Prostate gland (tissue), 2 donors: ENCODE measurements at regions not wholly inside any gene's neighbourhood (a gene's known extent, or its start where the extent isn't known, plus 50 kb on each side); places are given as distances from the start of the nearest gene placed in this dataset.

Source experiments
- DNase-seq: peaks from one replicate; pipeline ENCODE4 v3.0.0-alpha.2; 2019; ENCODE audit warnings: low spot score
- H3K27ac ChIP-seq, 2 donors: fragments of 200-600 bp; sonication (generic); 2 replicates each; pipeline ENCODE4 v1.5.1; 2017 to 2019
- H3K27me3 ChIP-seq: fragments of 200-600 bp; sonication (generic); replicated peaks from 2 replicates; pipeline ENCODE4 v1.5.1; 2019; ENCODE audit not compliant: insufficient read depth
- H3K36me3 ChIP-seq, 2 donors: fragments of 200-600 bp; sonication (generic); 1 replicate in 1 of 2; 2 replicates in 1 of 2; pipeline versions ENCODE4 v1.5.1 to v1.8.1; 2017 to 2019
- H3K4me1 ChIP-seq: fragments of 200-600 bp; sonication (generic); replicated peaks from 2 replicates; pipeline ENCODE4 v1.5.1; 2019
- H3K4me3 ChIP-seq, 2 donors: fragments of 200-600 bp; sonication (generic); 2 replicates each; pipeline ENCODE4 v1.5.1; 2017 to 2019
- H3K9me3 ChIP-seq: fragments of 200-600 bp; sonication (generic); 2 replicates; pipeline ENCODE4 v1.5.1; 2017
- POLR2A ChIP-seq: fragments of 450-650 bp; IDR thresholded peaks from one replicate; pipeline ENCODE4 v1.6.1; 2016; ENCODE audit warnings: antibody characterized with exemption, mild to moderate bottlenecking
- POLR2AphosphoS5 ChIP-seq: sonication (generic); formaldehyde crosslinking; IDR thresholded peaks from one replicate; pipeline ENCODE4 v1.6.1; 2017; ENCODE audit warnings: antibody characterized with exemption
- WGBS: methylation state at CpG from one replicate; pipeline ENCODE4 v1.1.5; 2018; 5-methylcytosine and 5-hydroxymethylcytosine counted together
- intact Hi-C: fragments of 100-400 bp; cut with DNase I; formaldehyde crosslinking; loops from one replicate; pipeline ENCODE4 v1.14.2; 2022
- TF ChIP-seq, protein P1 (sequence below), 4 experiments: fragments of 200-600 bp in 2 of 4; fragments of 450-650 bp in 2 of 4; sonication (generic) in 2 of 4; IDR thresholded peaks; 1 replicate in 3 of 4; 2 replicates in 1 of 4; pipeline ENCODE4 v1.5.1; 2016 to 2019; ENCODE audit warnings: antibody characterized with exemption in 4 of 4, mild to moderate bottlenecking in 2 of 4, moderate library complexity in 2 of 4

DNA sequence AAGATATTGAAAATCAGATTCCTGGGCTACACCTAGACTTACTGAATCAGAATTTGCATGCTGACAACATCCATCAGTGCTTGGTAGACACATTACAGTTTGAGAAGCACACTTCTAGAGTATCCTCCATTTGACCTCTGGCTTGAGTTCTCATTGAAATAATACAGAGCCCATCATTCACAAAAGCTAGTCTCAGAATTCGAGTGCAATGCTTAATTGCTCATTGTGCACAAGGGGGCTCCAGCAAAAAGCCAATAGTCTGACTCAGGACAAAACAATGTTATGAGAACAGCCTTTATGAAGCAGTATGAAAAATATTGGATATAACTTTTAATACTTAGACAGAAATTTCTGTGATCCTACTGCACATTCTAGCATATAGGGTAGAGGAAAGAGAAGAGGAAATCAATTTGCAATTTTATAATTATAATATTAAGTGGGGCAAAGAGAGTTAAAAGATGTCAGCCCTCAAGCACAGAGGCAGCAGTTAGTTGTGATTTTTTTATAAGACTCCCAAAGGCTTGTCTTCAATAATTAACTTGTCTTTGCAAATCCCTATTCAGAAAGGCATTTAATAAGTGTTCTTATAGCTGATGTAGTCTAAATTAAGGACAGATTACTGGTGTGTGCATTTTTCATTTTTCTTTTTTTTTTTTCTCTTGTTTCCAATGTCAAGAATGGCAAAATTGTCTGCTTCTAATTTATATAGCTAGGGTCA lies 105.8 kb upstream of the ANK3 start:
- no peaks in the 10 kb centered on the region for H3K9me3 ChIP-seq
- intact Hi-C loops: no loop called here
- H3K27me3 ChIP-seq: no peaks in the 10 kb centered on the region
- DNase-seq: no peak
- no peak overlapping the region for H3K27ac ChIP-seq
- no peak overlapping the region for H3K4me3 ChIP-seq
- H3K4me1 ChIP-seq: no peaks in the 10 kb centered on the region
- TF ChIP-seq, protein P1, sequence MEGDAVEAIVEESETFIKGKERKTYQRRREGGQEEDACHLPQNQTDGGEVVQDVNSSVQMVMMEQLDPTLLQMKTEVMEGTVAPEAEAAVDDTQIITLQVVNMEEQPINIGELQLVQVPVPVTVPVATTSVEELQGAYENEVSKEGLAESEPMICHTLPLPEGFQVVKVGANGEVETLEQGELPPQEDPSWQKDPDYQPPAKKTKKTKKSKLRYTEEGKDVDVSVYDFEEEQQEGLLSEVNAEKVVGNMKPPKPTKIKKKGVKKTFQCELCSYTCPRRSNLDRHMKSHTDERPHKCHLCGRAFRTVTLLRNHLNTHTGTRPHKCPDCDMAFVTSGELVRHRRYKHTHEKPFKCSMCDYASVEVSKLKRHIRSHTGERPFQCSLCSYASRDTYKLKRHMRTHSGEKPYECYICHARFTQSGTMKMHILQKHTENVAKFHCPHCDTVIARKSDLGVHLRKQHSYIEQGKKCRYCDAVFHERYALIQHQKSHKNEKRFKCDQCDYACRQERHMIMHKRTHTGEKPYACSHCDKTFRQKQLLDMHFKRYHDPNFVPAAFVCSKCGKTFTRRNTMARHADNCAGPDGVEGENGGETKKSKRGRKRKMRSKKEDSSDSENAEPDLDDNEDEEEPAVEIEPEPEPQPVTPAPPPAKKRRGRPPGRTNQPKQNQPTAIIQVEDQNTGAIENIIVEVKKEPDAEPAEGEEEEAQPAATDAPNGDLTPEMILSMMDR (IDR thresholded peaks at IDR 0.05): no peak
- TF ChIP-seq POLR2A: no peak
- no peak for TF ChIP-seq POLR2AphosphoS5
- H3K36me3 ChIP-seq: no peaks in the 10 kb centered on the region
- 68% methylated on average over 1 of the region's 1 CpG for WGBS

GRCh38 chr10:60494774-60495173 lies 105.1 kb upstream of the ANK3 start:
- no peak for DNase-seq
- H3K27me3 ChIP-seq: no peaks in the 10 kb centered on the region
- H3K4me3 ChIP-seq: no peak overlapping the region
- intact Hi-C loops: no loop called here
- WGBS: 94% methylated on average over 2 of the region's 2 CpGs
- no peaks in the 10 kb centered on the region for H3K4me1 ChIP-seq
- H3K9me3 ChIP-seq: no peaks in the 10 kb centered on the region
- TF ChIP-seq POLR2A (no peak), POLR2AphosphoS5 (no peak)
- TF ChIP-seq, protein P1 (IDR thresholded peaks at IDR 0.05): no peak
- H3K27ac ChIP-seq: no peak overlapping the region
- H3K36me3 ChIP-seq: no peaks in the 10 kb centered on the region

GRCh38 chr10:60491162-60491561 lies 101.5 kb upstream of the ANK3 start:
- intact Hi-C loops: no loop called here
- no peaks in the 10 kb centered on the region for H3K27me3 ChIP-seq
- TF ChIP-seq, protein P1 (IDR thresholded peaks at IDR 0.05): no peak
- TF ChIP-seq POLR2A (no peak), POLR2AphosphoS5 (no peak)
- no peak overlapping the region for H3K27ac ChIP-seq
- no peak overlapping the region for H3K4me3 ChIP-seq
- H3K4me1 ChIP-seq: no peaks in the 10 kb centered on the region
- 63% methylated on average over 2 of the region's 2 CpGs for WGBS
- no peaks in the 10 kb centered on the region for H3K9me3 ChIP-seq
- no peak for DNase-seq
- no peaks in the 10 kb centered on the region for H3K36me3 ChIP-seq

DNA sequence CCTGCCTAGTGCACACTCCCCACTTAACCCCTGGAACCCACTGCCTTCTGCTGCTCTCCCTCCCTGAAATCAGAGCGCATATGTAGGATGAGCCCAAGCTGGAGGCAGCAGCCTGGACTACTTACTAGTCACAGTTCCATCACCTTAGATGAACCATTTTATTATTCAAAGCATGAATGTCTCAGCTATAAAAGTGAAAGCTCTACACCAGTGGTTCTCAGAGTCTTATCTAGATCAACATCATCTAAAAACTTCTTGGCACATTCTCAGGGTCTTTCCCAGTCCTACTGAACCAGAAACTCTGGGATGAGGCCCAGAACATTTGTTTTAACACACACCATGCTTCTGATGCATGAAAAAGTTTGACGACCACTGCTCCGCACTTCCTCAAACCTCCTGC lies 100.3 kb upstream of the ANK3 start:
- no peaks in the 10 kb centered on the region for H3K36me3 ChIP-seq
- no peak overlapping the region for H3K27ac ChIP-seq
- TF ChIP-seq POLR2AphosphoS5: peak; percentile 32
- TF ChIP-seq, protein P1 (IDR thresholded peaks at IDR 0.05): no peak
- no peaks in the 10 kb centered on the region for H3K9me3 ChIP-seq
- 16% methylated on average over 3 of the region's 3 CpGs for WGBS
- H3K27me3 ChIP-seq: no peaks in the 10 kb centered on the region
- intact Hi-C loops: no loop called here
- H3K4me1 ChIP-seq: no peaks in the 10 kb centered on the region
- DNase-seq: peak; percentile 18
- H3K4me3 ChIP-seq: no peak overlapping the region

DNA sequence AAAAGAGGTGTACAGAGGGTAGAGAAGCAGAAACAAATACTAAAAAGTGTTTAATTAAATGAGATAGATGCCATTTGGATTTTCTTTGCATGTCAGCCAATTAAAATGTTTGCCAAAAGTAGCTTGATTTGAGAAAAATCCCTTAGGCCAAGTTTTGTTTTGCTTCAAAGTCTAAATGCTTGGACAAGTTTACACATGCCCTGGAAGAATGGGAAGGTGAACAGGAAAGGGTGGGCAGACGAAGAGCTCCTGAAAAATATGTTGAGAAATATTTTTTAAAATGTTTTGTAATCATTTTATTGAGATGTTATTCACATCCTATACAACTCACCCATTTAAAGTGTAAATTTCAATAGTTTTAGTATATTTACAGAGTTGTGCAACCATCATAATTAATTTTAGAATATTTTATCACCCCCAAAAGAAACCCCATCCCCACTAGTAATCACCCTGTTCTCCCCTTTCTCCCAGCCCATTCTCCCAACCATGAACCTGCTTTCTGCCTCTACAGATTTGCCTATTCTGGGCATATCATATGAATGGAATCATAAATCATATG lies 98.5 kb upstream of the ANK3 start:
- no peaks in the 10 kb centered on the region for H3K9me3 ChIP-seq

More for the DNA sequence above, 98.5 kb upstream of the ANK3 start:
- Histone ChIP-seq H3K36me3 (no peaks in the 10 kb centered on the region), H3K27ac (no peak overlapping the region), H3K27me3 (no peaks in the 10 kb centered on the region), H3K4me3 (no peak overlapping the region), H3K4me1 (no peaks in the 10 kb centered on the region)
- DNase-seq: no peak
- no peak for TF ChIP-seq POLR2A
- no peak for TF ChIP-seq POLR2AphosphoS5
- TF ChIP-seq, protein P1 (IDR thresholded peaks at IDR 0.05): no peak
- intact Hi-C loops: no loop called here
- 41% methylated on average over 1 of the region's 1 CpG for WGBS
